Caco-2 (cell line): ENCODE measurements at regions not wholly inside any gene's neighbourhood (a gene's known extent, or its start where the extent isn't known, plus 50 kb on each side); places are given as distances from the start of the nearest gene placed in this dataset.

Experiments used
- BruUV-seq: library from RNA; stranded (reverse); fragments of 400-500 nt; replicated peaks from 2 replicates; lab custom pipeline; 2021; lab: Mats Ljungman, UMichigan
- CTCF ChIA-PET: fragments of 300-600 bp; sonication (Branson Sonifier 250); formaldehyde crosslinking; loops from one replicate; lab custom pipeline; 2022; ENCODE audit warnings: antibody characterized with exemption; lab: Charles Lee
- POLR2A ChIA-PET: fragments of 300-600 bp; sonication (Branson Sonifier 250); formaldehyde crosslinking; loops from one replicate; lab custom pipeline; 2022; ENCODE audit warnings: antibody characterized with exemption; lab: Charles Lee
- DNase-seq, 2 experiments: peaks; one replicate each; pipeline versions ENCODE4 v3.0.0 to v3.0.0-alpha.2; 2020 to 2022
- H3K27me3 ChIP-seq: replicated peaks from 2 replicates; pipeline ENCODE4 v1.6.0; 2011; ENCODE audit warnings: low read length; ENCODE audit not compliant: control insufficient read depth, insufficient read depth
- H3K36me3 ChIP-seq: 2 replicates; pipeline ENCODE4 v1.5.1; 2011; ENCODE audit warnings: low read length; ENCODE audit not compliant: control insufficient read depth, insufficient read depth
- H3K4me1 ChIP-seq: fragments of 250-450 bp; sonication (Bioruptor Pico); 2 replicates; pipeline ENCODE4 v1.5.1; 2020; ENCODE audit warnings: mild to moderate bottlenecking
- H3K4me3 ChIP-seq: 2 replicates; pipeline ENCODE4 v1.5.1; 2011; ENCODE audit warnings: low read depth, mild to moderate bottlenecking, control low read depth, low read length
- H3K9me3 ChIP-seq: fragments of 250-450 bp; sonication (Bioruptor Pico); 2 replicates; pipeline ENCODE4 v1.5.1; 2020; ENCODE audit warnings: mild to moderate bottlenecking, moderate library complexity
- H3K27ac Mint-ChIP-seq: one replicate; pipeline ENCODE4 v1.8.0; 2022; ENCODE audit warnings: mixed read lengths; ENCODE audit not compliant: unreplicated experiment
- H3K27me3 Mint-ChIP-seq: one replicate; pipeline ENCODE4 v1.8.0; 2022; ENCODE audit warnings: mixed read lengths; ENCODE audit not compliant: insufficient read depth, unreplicated experiment
- H3K36me3 Mint-ChIP-seq: one replicate; pipeline ENCODE4 v1.8.0; 2022; ENCODE audit warnings: mild to moderate bottlenecking, mixed read lengths; ENCODE audit not compliant: insufficient read depth, unreplicated experiment
- H3K4me1 Mint-ChIP-seq: one replicate; pipeline ENCODE4 v1.8.0; 2022; ENCODE audit warnings: low read depth, mixed read lengths; ENCODE audit not compliant: unreplicated experiment
- H3K4me3 Mint-ChIP-seq: one replicate; pipeline ENCODE4 v1.8.0; 2022; ENCODE audit warnings: mild to moderate bottlenecking, moderate library complexity, mixed read lengths; ENCODE audit not compliant: unreplicated experiment
- H3K9me3 Mint-ChIP-seq: one replicate; pipeline ENCODE4 v1.8.0; 2022; ENCODE audit warnings: mixed read lengths; ENCODE audit not compliant: unreplicated experiment
- CTCF ChIP-seq, 2 experiments: fragments of 200-600 bp in 1 of 2; IDR thresholded peaks; 1 replicate in 1 of 2; 2 replicates in 1 of 2; pipeline versions ENCODE4 v1.5.1 to v1.8.0; 2011 to 2022; ENCODE audit warnings: antibody characterized with exemption in 1 of 2, control low read depth in 1 of 2, inconsistent platforms in 1 of 2, low read depth in 1 of 2, low read length in 1 of 2, mild to moderate bottlenecking in 1 of 2, moderate library complexity in 1 of 2; ENCODE audit not compliant: insufficient read depth in 1 of 2, severe bottlenecking in 1 of 2, unreplicated experiment in 1 of 2
- intact Hi-C: fragments of 100-400 bp; cut with micrococcal nuclease; formaldehyde crosslinking; loops from one replicate; pipeline ENCODE4 v1.10.0; 2022; ENCODE audit not compliant: unreplicated experiment

- Histone ChIP-seq H3K36me3 (no peaks in the 10 kb centered on the region), H3K27me3 (no peaks in the 10 kb centered on the region), H3K9me3 (no peaks in the 10 kb centered on the region), H3K4me1 (no peaks in the 10 kb centered on the region), H3K4me3 (no peak overlapping the region)
- ChIA-PET POLR2A (no interaction called here), CTCF (no interaction called here)
- no peaks in the 10 kb centered on the region for H3K4me1 Mint-ChIP-seq
- H3K36me3 Mint-ChIP-seq, result no peaks in the 10 kb centered on the region
- TF ChIP-seq CTCF (IDR thresholded peaks at IDR 0.05; ENCODE audit: insufficient read depth in 1 of 2, low read depth in 1 of 2, low read length in 1 of 2, severe bottlenecking in 1 of 2, unreplicated experiment in 1 of 2), result no peak
- no peaks in the 10 kb centered on the region for H3K9me3 Mint-ChIP-seq
- BruUV-seq, result no TSS peak
- DNase-seq, result no peak
- no peak overlapping the region for H3K4me3 Mint-ChIP-seq
- no peaks in the 10 kb centered on the region for H3K27me3 Mint-ChIP-seq
- no peak overlapping the region for H3K27ac Mint-ChIP-seq
- intact Hi-C loops, result no loop called here
Observed at GRCh38 chr3:157741607-157742006, 238.4 kb upstream of the VEPH1 start.

- Mint-ChIP-seq H3K4me3 (no peak overlapping the region), H3K4me1 (no peaks in the 10 kb centered on the region), H3K36me3 (no peaks in the 10 kb centered on the region), H3K27ac (no peak overlapping the region), H3K27me3 (no peaks in the 10 kb centered on the region), H3K9me3 (no peaks in the 10 kb centered on the region)
- intact Hi-C loops, result no loop called here
- Histone ChIP-seq H3K4me3 (no peak overlapping the region), H3K27me3 (no peaks in the 10 kb centered on the region), H3K4me1 (no peaks in the 10 kb centered on the region), H3K36me3 (no peaks in the 10 kb centered on the region), H3K9me3 (no peaks in the 10 kb centered on the region)
- ChIA-PET CTCF (interaction anchor here (0.6 kb wide), 1 partner anchor 164 kb away, joined by 3 read pairs; no protein-coding TSS in a partner anchor), POLR2A (no interaction called here)
- BruUV-seq, result no TSS peak
- TF ChIP-seq CTCF (IDR thresholded peaks at IDR 0.05; ENCODE audit: insufficient read depth in 1 of 2, low read depth in 1 of 2, low read length in 1 of 2, severe bottlenecking in 1 of 2, unreplicated experiment in 1 of 2), result no peak
- no peak for DNase-seq
Observed at GRCh38 chr3:157738441-157738840, 235.2 kb upstream of the VEPH1 start.

GRCh38 chr3:157718800-157719199 lies 215.6 kb upstream of the VEPH1 start:
- intact Hi-C loops, result no loop called here
- H3K27me3 Mint-ChIP-seq, result no peaks in the 10 kb centered on the region
- H3K36me3 Mint-ChIP-seq, result no peaks in the 10 kb centered on the region
- no peaks in the 10 kb centered on the region for H3K9me3 ChIP-seq
- H3K4me1 ChIP-seq, result no peaks in the 10 kb centered on the region; the same call in 1 of the 2 replicates
- BruUV-seq, result no TSS peak
- no peaks in the 10 kb centered on the region for H3K27me3 ChIP-seq
- H3K36me3 ChIP-seq, result no peaks in the 10 kb centered on the region
- no peak overlapping the region for H3K4me3 ChIP-seq
- POLR2A ChIA-PET, result no interaction called here
- no peak for TF ChIP-seq CTCF (IDR thresholded peaks at IDR 0.05; ENCODE audit: insufficient read depth in 1 of 2, low read depth in 1 of 2, low read length in 1 of 2, severe bottlenecking in 1 of 2, unreplicated experiment in 1 of 2)
- DNase-seq, result peak in 1 of 2 experiments; percentile 4
- peaks cover 14% of the 10 kb centered on the region for H3K4me1 Mint-ChIP-seq
- H3K27ac Mint-ChIP-seq, result no peak overlapping the region
- no peak overlapping the region for H3K4me3 Mint-ChIP-seq
- H3K9me3 Mint-ChIP-seq, result peaks cover 10% of the 10 kb centered on the region
- CTCF ChIA-PET, result no interaction called here
